ENCODE measurements at regions not wholly inside any gene's neighbourhood (a gene's known extent, or its start where the extent isn't known, plus 50 kb on each side); places are given as distances from the start of the nearest gene placed in this dataset.

GRCh38 chr12:28099871-28100270 lies 90.4 kb upstream of the CCDC91 start:
- FAIRE-seq, result no peak
- no TSS peak for BruUV-seq (replicated peaks)
- H2AFZ ChIP-seq (ENCODE audit: low read depth, low read length), result no peak overlapping the region

More at GRCh38 chr12:28099871-28100270, 90.4 kb upstream of the CCDC91 start:
- Histone ChIP-seq H3K79me2 (ENCODE audit: control insufficient read depth, insufficient read depth, low read length) (no peaks in the 10 kb centered on the region), H3K4me2 (ENCODE audit: insufficient read depth, low read length) (no peak overlapping the region), H3K27me3 (ENCODE audit: control insufficient read depth in 2 of 2, insufficient read depth in 2 of 2, low read length in 2 of 2) (no peaks in the 10 kb centered on the region), H3K36me3 (ENCODE audit: control insufficient read depth in 2 of 2, extremely low read depth in 1 of 2, insufficient read depth in 2 of 2, low read length in 2 of 2) (no peaks in the 10 kb centered on the region), H3K27ac (ENCODE audit: insufficient read depth, low read depth, low read length) (no peak overlapping the region), H3K9me3 (replicated peaks; ENCODE audit: control insufficient read depth, insufficient read depth, low read length) (no peaks in the 10 kb centered on the region), H3K9ac (replicated peaks; ENCODE audit: extremely low read depth, insufficient read depth, low read length) (no peak overlapping the region), H3K9me1 (replicated peaks; ENCODE audit: control insufficient read depth, extremely low read depth, insufficient read depth, low read length) (no peaks in the 10 kb centered on the region), H3K4me3 (replicated peaks in 1 of 3; ENCODE audit: insufficient read depth in 1 of 3, low read depth in 1 of 3, low read length in 3 of 3) (no peak overlapping the region), H3K4me1 (ENCODE audit: control insufficient read depth, extremely low read depth, insufficient read depth, low read length) (no peaks in the 10 kb centered on the region), H4K20me1 (replicated peaks; ENCODE audit: control insufficient read depth, extremely low read depth, insufficient read depth, low read length) (no peaks in the 10 kb centered on the region)
- CTCF ChIA-PET, result interaction anchor here (1.3 kb wide), 1 partner anchor 10 kb away, joined by 3 read pairs; no protein-coding TSS in a partner anchor
- intact Hi-C loops (cut with micrococcal nuclease), result no loop called here
- no peak for TF ChIP-seq EZH2 (IDR thresholded peaks at IDR 0.05; ENCODE audit: borderline replicate concordance, low read depth, low read length, severe bottlenecking)
- TF ChIP-seq, protein P1, sequence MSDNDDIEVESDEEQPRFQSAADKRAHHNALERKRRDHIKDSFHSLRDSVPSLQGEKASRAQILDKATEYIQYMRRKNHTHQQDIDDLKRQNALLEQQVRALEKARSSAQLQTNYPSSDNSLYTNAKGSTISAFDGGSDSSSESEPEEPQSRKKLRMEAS (IDR thresholded peaks at IDR 0.05; ENCODE audit: insufficient read depth, insufficient read length), result no peak
- TF ChIP-seq CTCF (IDR thresholded peaks at IDR 0.05; ENCODE audit: extremely low read depth in 1 of 2, insufficient read depth in 1 of 2, low read depth in 1 of 2, low read length in 2 of 2), result no peak
- TF ChIP-seq MYC (IDR thresholded peaks at IDR 0.05; ENCODE audit: low read depth, low read length), result no peak
- no peak for TF ChIP-seq POLR2AphosphoS5 (IDR thresholded peaks at IDR 0.05; ENCODE audit: insufficient read depth, low read depth, low read length)
- TF ChIP-seq POLR2A (IDR thresholded peaks at IDR 0.05; ENCODE audit: low read depth, low read length), result no peak
- no peak for TF ChIP-seq GATA2 (IDR thresholded peaks at IDR 0.05; ENCODE audit: insufficient read depth, insufficient read length, low read depth, low read length)
- TF ChIP-seq JUN (IDR thresholded peaks at IDR 0.05; ENCODE audit: borderline replicate concordance, insufficient read depth, insufficient read length, low read depth), result no peak
- no peak for TF ChIP-seq FOS (IDR thresholded peaks at IDR 0.05; ENCODE audit: borderline replicate concordance, insufficient read depth, low read length)
- dilution Hi-C loops (cut with MboI; ENCODE audit: extremely low pct_ligation_motif_present, low sequenced_read_pairs), result no loop called here
- POLR2A ChIA-PET, result no interaction called here
- no peak for DNase-seq (ENCODE audit: low read depth, low spot score)
